ENCODE measurements at regions not wholly inside any gene's neighbourhood (a gene's known extent, or its start where the extent isn't known, plus 50 kb on each side); places are given as distances from the start of the nearest gene placed in this dataset.

- TF ChIP-seq CTCF (IDR thresholded peaks at IDR 0.05) (no peak), ZNF121 (CRISPR knock-in tag; IDR thresholded peaks at IDR 0.05) (no peak), EMX1 (CRISPR knock-in tag; IDR thresholded peaks at IDR 0.05) (no peak), SP1 (CRISPR knock-in tag; conservative IDR thresholded peaks at IDR 0.05) (no peak), GABPB1 (CRISPR knock-in tag; IDR thresholded peaks at IDR 0.05) (no peak), IRF1 (CRISPR knock-in tag; IDR thresholded peaks at IDR 0.05) (no peak), KAT7 (CRISPR knock-in tag; IDR thresholded peaks at IDR 0.05; ENCODE audit: borderline replicate concordance) (no peak), TCF7 (CRISPR knock-in tag; IDR thresholded peaks at IDR 0.05; ENCODE audit: low read depth) (no peak)
- TF ChIP-seq, protein P1, sequence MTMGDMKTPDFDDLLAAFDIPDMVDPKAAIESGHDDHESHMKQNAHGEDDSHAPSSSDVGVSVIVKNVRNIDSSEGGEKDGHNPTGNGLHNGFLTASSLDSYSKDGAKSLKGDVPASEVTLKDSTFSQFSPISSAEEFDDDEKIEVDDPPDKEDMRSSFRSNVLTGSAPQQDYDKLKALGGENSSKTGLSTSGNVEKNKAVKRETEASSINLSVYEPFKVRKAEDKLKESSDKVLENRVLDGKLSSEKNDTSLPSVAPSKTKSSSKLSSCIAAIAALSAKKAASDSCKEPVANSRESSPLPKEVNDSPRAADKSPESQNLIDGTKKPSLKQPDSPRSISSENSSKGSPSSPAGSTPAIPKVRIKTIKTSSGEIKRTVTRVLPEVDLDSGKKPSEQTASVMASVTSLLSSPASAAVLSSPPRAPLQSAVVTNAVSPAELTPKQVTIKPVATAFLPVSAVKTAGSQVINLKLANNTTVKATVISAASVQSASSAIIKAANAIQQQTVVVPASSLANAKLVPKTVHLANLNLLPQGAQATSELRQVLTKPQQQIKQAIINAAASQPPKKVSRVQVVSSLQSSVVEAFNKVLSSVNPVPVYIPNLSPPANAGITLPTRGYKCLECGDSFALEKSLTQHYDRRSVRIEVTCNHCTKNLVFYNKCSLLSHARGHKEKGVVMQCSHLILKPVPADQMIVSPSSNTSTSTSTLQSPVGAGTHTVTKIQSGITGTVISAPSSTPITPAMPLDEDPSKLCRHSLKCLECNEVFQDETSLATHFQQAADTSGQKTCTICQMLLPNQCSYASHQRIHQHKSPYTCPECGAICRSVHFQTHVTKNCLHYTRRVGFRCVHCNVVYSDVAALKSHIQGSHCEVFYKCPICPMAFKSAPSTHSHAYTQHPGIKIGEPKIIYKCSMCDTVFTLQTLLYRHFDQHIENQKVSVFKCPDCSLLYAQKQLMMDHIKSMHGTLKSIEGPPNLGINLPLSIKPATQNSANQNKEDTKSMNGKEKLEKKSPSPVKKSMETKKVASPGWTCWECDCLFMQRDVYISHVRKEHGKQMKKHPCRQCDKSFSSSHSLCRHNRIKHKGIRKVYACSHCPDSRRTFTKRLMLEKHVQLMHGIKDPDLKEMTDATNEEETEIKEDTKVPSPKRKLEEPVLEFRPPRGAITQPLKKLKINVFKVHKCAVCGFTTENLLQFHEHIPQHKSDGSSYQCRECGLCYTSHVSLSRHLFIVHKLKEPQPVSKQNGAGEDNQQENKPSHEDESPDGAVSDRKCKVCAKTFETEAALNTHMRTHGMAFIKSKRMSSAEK (CRISPR knock-in tag; IDR thresholded peaks at IDR 0.05; ENCODE audit: borderline replicate concordance), result no peak
- TF ChIP-seq, protein P2, sequence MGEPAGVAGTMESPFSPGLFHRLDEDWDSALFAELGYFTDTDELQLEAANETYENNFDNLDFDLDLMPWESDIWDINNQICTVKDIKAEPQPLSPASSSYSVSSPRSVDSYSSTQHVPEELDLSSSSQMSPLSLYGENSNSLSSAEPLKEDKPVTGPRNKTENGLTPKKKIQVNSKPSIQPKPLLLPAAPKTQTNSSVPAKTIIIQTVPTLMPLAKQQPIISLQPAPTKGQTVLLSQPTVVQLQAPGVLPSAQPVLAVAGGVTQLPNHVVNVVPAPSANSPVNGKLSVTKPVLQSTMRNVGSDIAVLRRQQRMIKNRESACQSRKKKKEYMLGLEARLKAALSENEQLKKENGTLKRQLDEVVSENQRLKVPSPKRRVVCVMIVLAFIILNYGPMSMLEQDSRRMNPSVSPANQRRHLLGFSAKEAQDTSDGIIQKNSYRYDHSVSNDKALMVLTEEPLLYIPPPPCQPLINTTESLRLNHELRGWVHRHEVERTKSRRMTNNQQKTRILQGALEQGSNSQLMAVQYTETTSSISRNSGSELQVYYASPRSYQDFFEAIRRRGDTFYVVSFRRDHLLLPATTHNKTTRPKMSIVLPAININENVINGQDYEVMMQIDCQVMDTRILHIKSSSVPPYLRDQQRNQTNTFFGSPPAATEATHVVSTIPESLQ (CRISPR knock-in tag; IDR thresholded peaks at IDR 0.05), result no peak
- TF ChIP-seq, protein P3, sequence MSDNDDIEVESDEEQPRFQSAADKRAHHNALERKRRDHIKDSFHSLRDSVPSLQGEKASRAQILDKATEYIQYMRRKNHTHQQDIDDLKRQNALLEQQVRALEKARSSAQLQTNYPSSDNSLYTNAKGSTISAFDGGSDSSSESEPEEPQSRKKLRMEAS (CRISPR knock-in tag; IDR thresholded peaks at IDR 0.05), result no peak
These were observed 102.8 kb downstream of the ERMARD start for GRCh38 chr6:169854083-169854725.

All from WTC11 (cell line).